Caki2 (cell line): ENCODE measurements at regions not wholly inside any gene's neighbourhood (a gene's known extent, or its start where the extent isn't known, plus 50 kb on each side); places are given as distances from the start of the nearest gene placed in this dataset.
"Not testable (repeated sequence)": the region's sequence is repeated elsewhere in the genome, so short reads cannot be mapped to it uniquely, and the experiment has no call there.

ENCODE experiments used
- DNase-seq: peaks from one replicate; pipeline ENCODE4 v3.0.0-alpha.2; 2015; ENCODE audit warnings: low read depth
- in situ Hi-C: cut with HindIII; loops from 2 replicates; pipeline ENCODE4 v1.10.0; 2016; ENCODE audit warnings: low sequenced_read_pairs, low pct_unique_long_range_greater_than_20kb, mixed read lengths

DNA sequence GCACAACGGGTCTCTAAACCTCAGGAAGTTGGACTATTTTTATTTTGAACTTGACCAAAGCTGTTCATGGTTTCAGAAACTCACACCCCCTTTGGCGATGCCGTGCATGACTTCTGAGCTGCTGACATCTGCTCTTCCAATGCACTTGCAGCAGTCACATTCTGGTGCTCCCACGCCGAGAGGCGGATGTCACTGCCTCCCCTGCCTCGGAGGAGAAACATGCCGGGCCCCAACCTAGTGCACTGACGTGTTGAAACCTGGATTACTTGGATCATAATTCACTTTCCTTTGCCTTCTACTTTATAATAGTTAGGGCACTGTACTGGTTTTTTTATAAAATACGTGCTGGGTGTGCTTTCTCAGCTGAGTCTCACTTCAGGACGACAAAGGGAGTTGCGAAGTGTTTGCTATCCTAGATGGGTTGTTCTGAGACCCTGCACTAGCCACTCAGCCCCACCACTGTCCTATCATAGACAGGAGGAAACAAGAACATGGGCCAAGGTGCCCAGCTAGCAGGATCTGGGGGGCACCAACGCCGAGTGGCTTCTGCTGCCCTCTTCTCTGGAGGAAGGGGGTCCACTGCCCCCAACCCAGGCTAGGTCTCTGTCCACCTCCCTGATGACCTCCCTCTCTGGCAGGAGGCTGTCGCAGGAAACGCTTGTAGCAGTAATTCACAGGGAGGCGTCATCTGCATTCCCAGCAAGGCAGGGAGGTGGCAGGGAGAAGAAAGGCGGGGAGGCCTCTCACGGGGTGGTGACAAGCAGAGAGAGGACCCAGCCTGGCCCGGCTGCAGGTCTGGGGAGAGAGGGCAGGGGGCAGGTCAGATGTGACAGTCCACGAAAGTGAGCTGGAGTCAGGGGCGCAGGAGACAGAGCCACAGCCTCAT, 158.8 kb upstream of the IQSEC1 start:
- in situ Hi-C loops = no loop called here
- no peak for DNase-seq

GRCh38 chr3:13229273-13229949, 156.2 kb upstream of the IQSEC1 start:
- in situ Hi-C loops = no loop called here
- DNase-seq = no peak

DNA sequence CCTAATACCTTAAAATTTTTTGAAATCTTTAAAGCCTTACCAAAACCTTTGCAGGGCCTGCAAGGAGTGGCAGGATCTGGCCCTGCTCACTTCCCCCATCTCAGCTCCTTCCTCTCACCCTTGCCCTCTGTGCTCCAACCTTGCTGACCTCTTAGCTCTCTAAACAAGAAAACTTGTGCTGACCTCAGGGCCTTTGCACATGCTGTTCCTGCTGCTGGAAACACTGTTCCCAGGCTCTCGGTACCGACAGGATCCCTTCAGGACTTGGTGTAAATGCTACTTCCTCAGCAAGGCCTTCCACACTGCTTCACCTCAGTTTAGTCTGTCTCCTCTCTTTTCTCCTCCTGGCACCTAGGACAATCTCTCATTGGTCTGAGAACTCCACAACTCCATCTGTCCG, 155.4 kb upstream of the IQSEC1 start:
- DNase-seq = no peak
- in situ Hi-C loops = no loop called here

DNA sequence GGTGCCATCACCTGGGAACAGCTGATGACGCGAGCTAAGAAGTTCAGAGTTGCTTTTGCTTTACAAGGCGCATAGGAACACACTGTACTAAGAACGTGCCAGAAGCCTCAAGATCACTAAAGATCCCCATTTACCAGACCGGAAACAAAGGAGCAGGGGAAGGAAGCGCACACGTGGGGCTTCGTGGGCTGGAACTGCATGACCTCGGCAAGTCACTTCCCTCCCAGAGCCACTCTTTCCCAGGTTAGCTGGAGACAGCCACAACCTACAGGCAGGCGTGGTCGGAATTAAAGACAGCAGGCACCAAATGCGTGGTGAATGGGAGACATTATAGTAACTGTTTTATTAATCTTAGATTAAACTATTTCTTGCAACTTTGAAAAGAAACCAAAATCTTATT, 154.9 kb upstream of the IQSEC1 start:
- in situ Hi-C loops, DNase-seq: not testable (repeated sequence)

DNA sequence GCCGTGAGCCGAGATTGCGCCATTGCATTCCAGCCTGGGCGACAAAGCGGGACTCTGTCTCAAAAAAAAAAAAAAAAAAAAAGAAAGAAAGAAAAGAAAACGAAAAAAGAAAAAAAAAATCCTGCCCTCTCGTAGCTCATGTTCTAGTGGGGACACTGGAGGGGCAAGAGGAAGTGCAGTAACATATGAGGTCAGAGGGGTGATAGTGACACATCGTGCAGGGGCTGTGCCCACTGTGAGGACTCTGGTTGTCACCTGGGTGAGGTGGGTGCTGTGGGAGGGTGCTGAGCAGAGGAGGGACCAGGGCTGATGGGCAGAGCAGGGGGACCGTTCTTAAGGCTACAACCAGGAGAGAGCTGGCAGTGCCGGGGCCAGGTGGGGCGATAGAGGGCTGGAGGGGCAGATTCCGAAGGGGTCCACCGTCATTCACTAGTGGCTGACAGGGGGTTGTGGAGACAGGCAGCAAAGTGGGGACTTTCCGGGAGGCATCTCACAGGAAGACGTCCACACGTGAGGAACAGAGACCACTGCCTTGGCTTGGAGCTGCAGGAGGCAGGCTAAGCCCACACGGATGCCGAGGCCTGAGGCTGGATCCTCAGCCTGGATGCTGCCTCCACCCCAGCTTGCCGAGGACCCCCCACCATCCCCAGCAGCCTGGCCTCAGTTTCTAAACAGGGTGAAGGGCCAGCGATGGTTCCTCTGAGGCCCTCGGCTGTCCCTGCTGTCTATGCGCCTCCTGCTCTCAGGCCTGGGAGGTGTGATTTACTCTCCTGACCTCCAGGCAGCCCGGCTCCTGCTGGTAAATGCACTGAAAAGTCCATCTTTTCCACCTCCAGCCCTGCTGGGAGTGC, 154.3 kb upstream of the IQSEC1 start:
- DNase-seq = no peak
- in situ Hi-C loops = no loop called here

DNA sequence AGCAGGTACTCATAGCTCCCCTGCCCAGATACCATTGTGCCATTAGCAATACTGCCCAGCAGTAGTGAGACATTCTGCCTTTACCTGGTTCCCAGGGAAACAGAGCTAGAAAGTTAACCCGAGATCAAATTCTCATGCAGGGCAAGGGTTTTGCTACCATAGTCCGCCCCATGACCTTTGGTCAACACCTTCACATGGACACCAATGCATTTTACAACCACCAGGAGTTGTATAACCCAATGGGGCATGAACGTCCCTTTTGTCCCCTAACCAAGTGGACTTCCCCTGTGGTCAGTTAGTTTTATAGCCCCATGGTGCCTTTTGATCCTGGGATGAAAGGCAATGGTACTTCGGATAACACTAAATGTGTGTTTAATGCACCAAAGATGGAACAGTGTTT, 151.7 kb upstream of the IQSEC1 start:
- in situ Hi-C loops = no loop called here
- DNase-seq = no peak

DNA sequence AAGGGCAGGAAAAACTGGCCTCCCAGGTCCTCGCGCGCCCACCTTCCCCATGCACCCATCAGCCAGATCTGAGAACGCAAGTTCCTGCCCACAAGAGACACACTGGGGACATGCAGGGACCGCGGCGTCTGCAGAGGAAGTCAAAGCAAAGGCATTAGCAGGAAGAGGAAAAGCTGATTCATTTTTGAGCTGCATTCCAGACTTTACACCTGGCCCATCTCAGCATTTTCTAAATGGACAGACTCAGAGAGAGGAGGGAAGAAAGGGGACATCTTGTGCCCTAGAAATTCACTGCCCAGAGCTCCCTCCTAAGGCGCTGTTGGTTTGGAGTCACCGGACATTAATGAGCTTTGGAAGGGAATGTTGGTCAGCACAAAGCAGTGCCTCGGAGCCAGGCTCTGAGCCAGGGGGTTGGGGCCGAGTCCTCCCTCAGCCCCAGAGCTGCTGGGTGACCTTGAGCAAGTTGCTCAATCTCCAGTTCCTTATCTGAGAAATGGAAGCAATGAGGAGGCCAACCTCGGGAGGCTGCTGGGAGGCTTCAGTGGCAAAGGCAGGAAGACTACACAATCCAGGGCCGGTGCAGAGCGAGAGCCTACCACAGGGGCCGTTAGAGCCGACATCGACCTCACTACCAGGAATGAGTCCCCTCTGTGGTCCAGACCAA, 150.5 kb upstream of the IQSEC1 start:
- no peak for DNase-seq
- in situ Hi-C loops = no loop called here

GRCh38 chr3:13222891-13223573, 149.8 kb upstream of the IQSEC1 start:
- DNase-seq = no peak
- in situ Hi-C loops = no loop called here

DNA sequence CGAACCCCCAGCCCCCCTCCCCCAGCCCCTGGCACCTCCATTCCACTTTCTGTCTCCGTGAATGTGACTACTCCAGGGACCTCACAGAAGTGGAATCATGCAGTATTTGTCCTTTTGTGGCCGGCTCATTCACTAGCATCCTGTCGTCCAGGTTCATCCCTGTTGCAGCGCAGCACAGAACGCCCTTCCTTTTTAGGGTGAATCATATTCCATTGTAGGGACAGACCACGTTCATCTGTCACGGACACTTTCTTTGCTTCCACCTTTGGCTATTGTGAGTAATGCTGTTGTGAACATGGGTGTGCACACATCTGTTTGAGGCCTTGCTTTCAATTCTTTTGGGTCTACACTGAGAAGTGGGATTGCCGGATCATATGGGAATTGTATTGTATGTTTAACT, 148.9 kb upstream of the IQSEC1 start:
- in situ Hi-C loops = no loop called here
- DNase-seq = no peak

DNA sequence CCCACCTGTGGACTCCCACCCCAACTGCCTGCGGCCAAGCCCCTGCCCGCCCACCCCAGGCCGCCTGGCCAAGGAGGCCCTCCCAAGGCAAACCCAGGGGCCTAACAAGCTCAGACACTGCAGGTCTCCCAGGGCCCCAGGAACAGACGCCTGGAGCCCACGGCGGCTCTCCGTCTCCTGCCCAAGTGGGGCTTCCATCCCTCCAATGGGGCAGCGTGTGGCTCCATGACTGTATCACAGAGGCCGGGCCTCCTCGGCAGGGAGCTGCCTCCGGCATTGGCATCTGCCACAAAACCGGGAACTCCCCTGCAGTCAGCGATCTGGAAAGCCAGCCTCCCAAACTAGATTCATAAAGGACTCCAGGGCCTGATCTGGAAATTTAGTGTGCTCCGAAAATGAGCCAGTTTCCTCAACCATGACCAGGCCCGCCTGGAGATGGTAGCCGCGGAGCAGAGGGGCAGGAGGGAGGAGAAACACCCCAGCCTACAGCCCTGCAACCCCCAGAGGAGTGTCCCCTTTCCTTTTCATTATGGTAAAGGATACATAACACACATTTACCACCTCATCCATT, 148.3 kb upstream of the IQSEC1 start:
- in situ Hi-C loops = no loop called here
- DNase-seq = no peak

GRCh38 chr3:13220991-13221390, 147.8 kb upstream of the IQSEC1 start:
- in situ Hi-C loops = no loop called here
- no peak for DNase-seq

- no peak for DNase-seq
- in situ Hi-C loops = no loop called here
Measured at GRCh38 chr3:13219902-13220296, 146.7 kb upstream of the IQSEC1 start.

- DNase-seq = no peak
Measured at GRCh38 chr3:13219077-13219901, 146.1 kb upstream of the IQSEC1 start.

GRCh38 chr3:13218541-13218908, 145.3 kb upstream of the IQSEC1 start:
- in situ Hi-C loops = no loop called here
- DNase-seq = no peak

More at GRCh38 chr3:13219077-13219901, 146.1 kb upstream of the IQSEC1 start:
- in situ Hi-C loops = no loop called here

- peak; percentile 82 for DNase-seq
Measured at GRCh38 chr3:13217736-13218540, 144.7 kb upstream of the IQSEC1 start.

GRCh38 chr3:13217253-13217652, 144.0 kb upstream of the IQSEC1 start:
- in situ Hi-C loops = no loop called here
- no peak for DNase-seq

More at GRCh38 chr3:13217736-13218540, 144.7 kb upstream of the IQSEC1 start:
- in situ Hi-C loops = no loop called here
